ENCODE measurements at regions not wholly inside any gene's neighbourhood (a gene's known extent, or its start where the extent isn't known, plus 50 kb on each side); places are given as distances from the start of the nearest gene placed in this dataset.

DNA sequence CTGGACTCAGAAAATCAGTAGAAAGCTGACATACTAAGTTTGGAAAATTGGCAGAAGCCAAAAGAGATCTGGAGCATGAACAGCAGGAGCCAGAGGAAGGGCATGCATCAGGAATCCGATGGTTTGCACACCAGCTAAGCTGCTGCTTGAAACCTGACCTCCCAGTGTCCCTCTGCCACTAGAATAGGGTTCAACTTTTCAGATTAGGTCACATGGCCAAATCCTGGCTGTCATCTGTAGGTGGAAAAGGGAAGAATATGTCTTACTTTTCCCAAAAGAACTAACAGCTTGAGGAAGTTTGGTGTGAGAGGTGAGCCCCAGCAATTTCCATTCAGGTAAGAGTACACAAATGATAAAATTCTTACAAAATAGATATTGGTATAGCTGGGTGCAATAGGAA, 732.6 kb downstream of the RERGL start:
- no peak for TF ChIP-seq EZH2 (IDR thresholded peaks at IDR 0.05; ENCODE audit: borderline replicate concordance, low read length)
- TF ChIP-seq, protein P1, sequence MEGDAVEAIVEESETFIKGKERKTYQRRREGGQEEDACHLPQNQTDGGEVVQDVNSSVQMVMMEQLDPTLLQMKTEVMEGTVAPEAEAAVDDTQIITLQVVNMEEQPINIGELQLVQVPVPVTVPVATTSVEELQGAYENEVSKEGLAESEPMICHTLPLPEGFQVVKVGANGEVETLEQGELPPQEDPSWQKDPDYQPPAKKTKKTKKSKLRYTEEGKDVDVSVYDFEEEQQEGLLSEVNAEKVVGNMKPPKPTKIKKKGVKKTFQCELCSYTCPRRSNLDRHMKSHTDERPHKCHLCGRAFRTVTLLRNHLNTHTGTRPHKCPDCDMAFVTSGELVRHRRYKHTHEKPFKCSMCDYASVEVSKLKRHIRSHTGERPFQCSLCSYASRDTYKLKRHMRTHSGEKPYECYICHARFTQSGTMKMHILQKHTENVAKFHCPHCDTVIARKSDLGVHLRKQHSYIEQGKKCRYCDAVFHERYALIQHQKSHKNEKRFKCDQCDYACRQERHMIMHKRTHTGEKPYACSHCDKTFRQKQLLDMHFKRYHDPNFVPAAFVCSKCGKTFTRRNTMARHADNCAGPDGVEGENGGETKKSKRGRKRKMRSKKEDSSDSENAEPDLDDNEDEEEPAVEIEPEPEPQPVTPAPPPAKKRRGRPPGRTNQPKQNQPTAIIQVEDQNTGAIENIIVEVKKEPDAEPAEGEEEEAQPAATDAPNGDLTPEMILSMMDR (IDR thresholded peaks at IDR 0.05; ENCODE audit: low read length), result no peak
